ENCODE measurements at regions not wholly inside any gene's neighbourhood (a gene's known extent, or its start where the extent isn't known, plus 50 kb on each side); places are given as distances from the start of the nearest gene placed in this dataset.

DNA sequence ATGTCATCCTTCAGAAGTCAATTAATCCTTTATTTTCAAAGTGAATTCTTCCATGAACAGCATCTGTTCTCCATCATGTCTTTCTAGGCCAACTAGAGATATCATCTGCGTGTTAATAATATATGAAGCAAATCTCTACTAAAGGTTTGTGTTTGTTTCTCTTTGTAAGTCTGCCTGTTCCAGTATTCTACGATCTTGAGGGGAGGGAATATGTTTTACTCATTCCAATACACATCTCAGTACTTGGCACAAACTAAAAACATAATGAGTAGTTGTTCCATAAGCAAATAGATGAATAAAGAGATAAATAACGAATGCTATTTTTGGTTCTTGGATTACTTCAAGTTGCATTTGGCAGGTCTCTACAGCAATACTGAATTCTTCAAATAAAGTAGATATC, 470.7 kb upstream of the GRIN3A start:
- TF ChIP-seq PHF8 (conservative IDR thresholded peaks at IDR 0.05; ENCODE audit: low read depth, low read length), result no peak
- no peak for TF ChIP-seq EZH2 (IDR thresholded peaks at IDR 0.05; ENCODE audit: low read depth, low read length, severe bottlenecking)
- no peak for TF ChIP-seq POLR2AphosphoS5 (IDR thresholded peaks at IDR 0.05; ENCODE audit: low read depth, low read length)
- TF ChIP-seq TAF1 (IDR thresholded peaks at IDR 0.05; ENCODE audit: low read depth, low read length), result no peak
- TF ChIP-seq SRF (IDR thresholded peaks at IDR 0.05; ENCODE audit: low read depth, low read length), result no peak
- TF ChIP-seq CREB1 (IDR thresholded peaks at IDR 0.05), result no peak
- TF ChIP-seq SIRT6 (IDR thresholded peaks at IDR 0.05; ENCODE audit: low read length), result no peak
- TF ChIP-seq, protein P1, sequence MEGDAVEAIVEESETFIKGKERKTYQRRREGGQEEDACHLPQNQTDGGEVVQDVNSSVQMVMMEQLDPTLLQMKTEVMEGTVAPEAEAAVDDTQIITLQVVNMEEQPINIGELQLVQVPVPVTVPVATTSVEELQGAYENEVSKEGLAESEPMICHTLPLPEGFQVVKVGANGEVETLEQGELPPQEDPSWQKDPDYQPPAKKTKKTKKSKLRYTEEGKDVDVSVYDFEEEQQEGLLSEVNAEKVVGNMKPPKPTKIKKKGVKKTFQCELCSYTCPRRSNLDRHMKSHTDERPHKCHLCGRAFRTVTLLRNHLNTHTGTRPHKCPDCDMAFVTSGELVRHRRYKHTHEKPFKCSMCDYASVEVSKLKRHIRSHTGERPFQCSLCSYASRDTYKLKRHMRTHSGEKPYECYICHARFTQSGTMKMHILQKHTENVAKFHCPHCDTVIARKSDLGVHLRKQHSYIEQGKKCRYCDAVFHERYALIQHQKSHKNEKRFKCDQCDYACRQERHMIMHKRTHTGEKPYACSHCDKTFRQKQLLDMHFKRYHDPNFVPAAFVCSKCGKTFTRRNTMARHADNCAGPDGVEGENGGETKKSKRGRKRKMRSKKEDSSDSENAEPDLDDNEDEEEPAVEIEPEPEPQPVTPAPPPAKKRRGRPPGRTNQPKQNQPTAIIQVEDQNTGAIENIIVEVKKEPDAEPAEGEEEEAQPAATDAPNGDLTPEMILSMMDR (IDR thresholded peaks at IDR 0.05; ENCODE audit: control extremely low read depth in 1 of 3, insufficient read depth in 1 of 3, low read depth in 1 of 3, low read length in 3 of 3), result no peak

Data from H1 (cell line).